K562 (cell line): ENCODE measurements at regions not wholly inside any gene's neighbourhood (a gene's known extent, or its start where the extent isn't known, plus 50 kb on each side); places are given as distances from the start of the nearest gene placed in this dataset.

Source experiments
- ATAC-seq: fragments of 200-7000 bp; cut with Tn5 transposase; 3 replicates; pipeline ENCODE4 v1.9.1; 2020; ENCODE audit warnings: moderate library complexity
- BruUV-seq: library from RNA; stranded (reverse); fragments of 400-500 nt; replicated peaks from 2 replicates; lab custom pipeline; 2021; lab: Mats Ljungman, UMichigan
- CTCF ChIA-PET: fragments of 300-600 bp; formaldehyde crosslinking; extraction: SDS; loops from one replicate; lab custom pipeline; 2021; ENCODE audit warnings: low intra/inter-chr PET ratio; lab: Yijun Ruan, JAX
- POLR2A ChIA-PET: fragments of 300-600, 350-650 bp; sonication (Branson Sonifier 250); formaldehyde crosslinking; extraction: SDS; loops from one replicate; lab custom pipeline; 2021; ENCODE audit warnings: antibody characterized with exemption, inconsistent platforms; lab: Yijun Ruan, JAX
- DNase-seq, 4 experiments: peaks; one replicate each; pipeline versions ENCODE4 v3.0.0 to v3.0.0-alpha.2; 2011 to 2018; ENCODE audit warnings: low spot score in 3 of 4, mixed read lengths in 3 of 4; ENCODE audit errors: extremely low read depth in 1 of 4
- FAIRE-seq: peaks from 2 replicates; lab custom pipeline; 2011; peaks lifted over from hg19 to GRCh38; lab: Jason Lieb, UNC
- H2AFZ ChIP-seq: 2 replicates; pipeline ENCODE4 v1.6.0; 2011; ENCODE audit warnings: low read depth, low read length, control low read depth, inconsistent platforms
- H3K27ac ChIP-seq: fragments of 200-600 bp; 3 replicates; pipeline ENCODE4 v1.8.0; 2011; ENCODE audit warnings: low read depth, mild to moderate bottlenecking, control low read depth, inconsistent platforms, low read length, moderate library complexity, mixed read lengths; ENCODE audit errors: extremely low read depth
- H3K27me3 ChIP-seq, 2 experiments: fragments of 300-600 bp in 1 of 2; 2 replicates in 1 of 2; 3 replicates in 1 of 2; pipeline versions ENCODE4 v1.6.0 to v1.8.0; 2011; ENCODE audit warnings: inconsistent platforms in 2 of 2, low read length in 2 of 2, mild to moderate bottlenecking in 1 of 2, mixed read lengths in 1 of 2, moderate library complexity in 1 of 2; ENCODE audit not compliant: control insufficient read depth in 2 of 2, insufficient read depth in 2 of 2
- H3K36me3 ChIP-seq: fragments of 300-600 bp; 3 replicates; pipeline ENCODE4 v1.8.0; 2011; ENCODE audit warnings: mild to moderate bottlenecking, low read length, inconsistent platforms; ENCODE audit not compliant: control insufficient read depth, insufficient read depth
- H3K4me1 ChIP-seq, 2 experiments: fragments of 200-600 bp in 1 of 2; replicated peaks in 1 of 2; 2 replicates in 1 of 2; 3 replicates in 1 of 2; pipeline versions ENCODE4 v1.5.1 to v1.8.0; 2011; ENCODE audit warnings: inconsistent platforms in 2 of 2, low read length in 2 of 2, mild to moderate bottlenecking in 1 of 2, mixed read lengths in 1 of 2, moderate library complexity in 1 of 2; ENCODE audit not compliant: control insufficient read depth in 2 of 2, insufficient read depth in 2 of 2
- H3K4me2 ChIP-seq: 2 replicates; pipeline ENCODE4 v1.6.1; 2011; ENCODE audit warnings: low read length, control low read depth, inconsistent platforms, mixed read lengths; ENCODE audit not compliant: insufficient read depth
- H3K4me3 ChIP-seq: fragments of 200-600 bp; sonication (generic), shearing (Covaris generic); 2 replicates; pipeline ENCODE4 v1.5.1; 2016; ENCODE audit warnings: control low read depth, inconsistent platforms
- H3K79me2 ChIP-seq: fragments of 200-600 bp; 3 replicates; pipeline ENCODE4 v1.8.0; 2011; ENCODE audit warnings: low read length, inconsistent platforms; ENCODE audit not compliant: control insufficient read depth, insufficient read depth
- H3K9ac ChIP-seq, 2 experiments: 2 replicates each; pipeline versions ENCODE4 v1.6.0 to v1.6.1; 2011; ENCODE audit warnings: low read depth in 2 of 2, low read length in 2 of 2, control low read depth in 1 of 2, inconsistent platforms in 1 of 2, mild to moderate bottlenecking in 1 of 2, mixed read lengths in 1 of 2; ENCODE audit not compliant: insufficient read depth in 1 of 2
- H3K9me1 ChIP-seq: one replicate; pipeline ENCODE4 v1.6.0; 2011; ENCODE audit warnings: inconsistent platforms, mild to moderate bottlenecking, low read length, moderate library complexity; ENCODE audit not compliant: control insufficient read depth, insufficient read depth
- H3K9me3 ChIP-seq: replicated peaks from 2 replicates; pipeline ENCODE4 v1.5.1; 2011; ENCODE audit warnings: low read depth, low read length, inconsistent platforms; ENCODE audit not compliant: control insufficient read depth, insufficient read depth
- H4K20me1 ChIP-seq: replicated peaks from 2 replicates; pipeline ENCODE4 v1.6.1; 2011; ENCODE audit warnings: low read length, inconsistent platforms, mixed read lengths; ENCODE audit not compliant: control insufficient read depth, insufficient read depth
- RAD21 ChIP-seq, 2 experiments: fragments of 250-450 bp in 1 of 2; fragments of 450-650 bp in 1 of 2; sonication (Bioruptor Pico) in 1 of 2; formaldehyde crosslinking in 1 of 2; IDR thresholded peaks in 1 of 2; conservative IDR thresholded peaks in 1 of 2; 2 replicates each; pipeline versions ENCODE4 v1.4.0 to v1.8.0; 2020 to 2022; ENCODE audit warnings: mild to moderate bottlenecking in 2 of 2, moderate library complexity in 1 of 2
- ZNF282 ChIP-seq: sonication (generic); formaldehyde crosslinking; IDR thresholded peaks from 2 replicates; pipeline ENCODE4 v1.8.1; 2023; ENCODE audit warnings: missing genetic modification reagents
- WGBS: fragments of 100-300 bp; shearing (Covaris generic); methylation state at CpG from one replicate; pipeline ENCODE4 v1.1.6; 2016; ENCODE audit warnings: low coverage, mixed read lengths; ENCODE audit not compliant: insufficient coverage; ENCODE audit errors: missing lambda C conversion rate; 5-methylcytosine and 5-hydroxymethylcytosine counted together
- in situ Hi-C: fragments of 300-500 bp; cut with MboI; formaldehyde crosslinking; loops from 4 replicates; pipeline ENCODE4 v1.15.0; 2018; ENCODE audit warnings: inconsistent platforms, mixed read lengths
- intact Hi-C: fragments of 100-400 bp; cut with micrococcal nuclease; formaldehyde crosslinking; loops from 2 replicates; pipeline ENCODE4 v1.14.2; 2022
- TF ChIP-seq, protein P1 (sequence below), 3 experiments: IDR thresholded peaks in 2 of 3; conservative IDR thresholded peaks in 1 of 3; 2 replicates each; pipeline ENCODE4 v1.5.1; 2011 to 2012; ENCODE audit warnings: low read length in 3 of 3, mild to moderate bottlenecking in 3 of 3, control low read depth in 2 of 3, improper control_type of control experiment in 1 of 3, inconsistent platforms in 1 of 3, low read depth in 1 of 3, mixed read lengths in 1 of 3, moderate library complexity in 1 of 3; ENCODE audit not compliant: insufficient read depth in 2 of 3

DNA sequence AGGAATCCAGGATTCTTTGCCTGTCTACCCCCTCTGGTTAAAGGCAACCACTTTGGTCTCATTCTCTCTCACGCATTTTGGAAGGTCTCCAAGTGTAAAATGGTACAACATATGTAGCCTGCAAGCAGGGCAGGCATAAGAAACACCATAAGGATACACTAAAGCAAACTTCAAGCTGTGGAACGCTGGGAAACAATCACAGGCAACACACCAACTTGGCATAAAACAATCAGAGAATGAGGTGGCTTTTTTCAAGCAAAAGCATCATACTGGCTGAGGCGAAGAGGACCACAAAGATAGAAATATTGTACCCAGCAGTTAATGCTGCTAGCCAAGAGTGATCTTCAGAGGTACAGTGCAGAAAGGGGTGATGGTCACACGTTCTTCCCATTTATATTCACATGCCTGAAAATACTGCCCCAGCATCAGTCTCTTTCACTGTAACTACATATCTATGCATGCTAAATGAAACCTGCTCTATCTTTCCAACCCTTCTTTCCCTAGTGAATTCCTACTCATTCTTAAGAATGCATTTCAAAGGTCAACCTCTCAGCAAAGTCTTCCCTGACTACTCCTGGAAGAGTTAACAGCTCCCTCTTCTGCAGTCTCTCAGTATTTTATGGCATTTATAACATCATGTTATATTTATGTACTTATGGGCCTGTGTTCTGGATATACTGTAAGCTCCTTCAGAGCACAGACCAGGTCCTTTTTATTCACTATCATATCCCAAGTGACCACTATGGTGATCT, 71.9 kb upstream of the GALNT5 start:
- FAIRE-seq (no peak), DNase-seq (no peak), ATAC-seq (no peak)
- CTCF ChIA-PET, result no interaction called here
- POLR2A ChIA-PET, result no interaction called here
- Histone ChIP-seq H3K9me1 (no peaks in the 10 kb centered on the region), H3K4me3 (no peak overlapping the region), H3K9me3 (no peaks in the 10 kb centered on the region), H3K9ac (no peak overlapping the region), H3K4me1 (peaks cover 3 to 20% of the 10 kb centered on the region in 2 experiments; a peak in 4 of 5 replicates), H3K79me2 (no peaks in the 10 kb centered on the region), H4K20me1 (no peaks in the 10 kb centered on the region), H3K27ac (no peak overlapping the region), H3K4me2 (no peak overlapping the region), H3K27me3 (no peaks in the 10 kb centered on the region), H3K36me3 (no peaks in the 10 kb centered on the region), H2AFZ (0 out of 2 replicates have a peak overlapping the region, but pooled peaks have one; percentile 37)
- TF ChIP-seq ZNF282 (CRISPR knock-in tag) (no peak), RAD21 (CRISPR knock-in tag; conservative IDR thresholded peaks at IDR 0.05 in 1 of 2, IDR thresholded peaks at IDR 0.05 in 1 of 2) (peak in 1 of 2 experiments; percentile 27; a peak in 1 of 4 replicates)
- TF ChIP-seq, protein P1, sequence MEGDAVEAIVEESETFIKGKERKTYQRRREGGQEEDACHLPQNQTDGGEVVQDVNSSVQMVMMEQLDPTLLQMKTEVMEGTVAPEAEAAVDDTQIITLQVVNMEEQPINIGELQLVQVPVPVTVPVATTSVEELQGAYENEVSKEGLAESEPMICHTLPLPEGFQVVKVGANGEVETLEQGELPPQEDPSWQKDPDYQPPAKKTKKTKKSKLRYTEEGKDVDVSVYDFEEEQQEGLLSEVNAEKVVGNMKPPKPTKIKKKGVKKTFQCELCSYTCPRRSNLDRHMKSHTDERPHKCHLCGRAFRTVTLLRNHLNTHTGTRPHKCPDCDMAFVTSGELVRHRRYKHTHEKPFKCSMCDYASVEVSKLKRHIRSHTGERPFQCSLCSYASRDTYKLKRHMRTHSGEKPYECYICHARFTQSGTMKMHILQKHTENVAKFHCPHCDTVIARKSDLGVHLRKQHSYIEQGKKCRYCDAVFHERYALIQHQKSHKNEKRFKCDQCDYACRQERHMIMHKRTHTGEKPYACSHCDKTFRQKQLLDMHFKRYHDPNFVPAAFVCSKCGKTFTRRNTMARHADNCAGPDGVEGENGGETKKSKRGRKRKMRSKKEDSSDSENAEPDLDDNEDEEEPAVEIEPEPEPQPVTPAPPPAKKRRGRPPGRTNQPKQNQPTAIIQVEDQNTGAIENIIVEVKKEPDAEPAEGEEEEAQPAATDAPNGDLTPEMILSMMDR (IDR thresholded peaks at IDR 0.05 in 2 of 3, conservative IDR thresholded peaks at IDR 0.05 in 1 of 3; ENCODE audit: insufficient read depth in 2 of 3, low read depth in 1 of 3, low read length in 3 of 3), result peak in 1 of 3 experiments; percentile 5; a peak in 1 of 6 replicates
- BruUV-seq, result no TSS peak
- WGBS, result 48% methylated on average over 4 of the region's 4 CpGs
- intact Hi-C loops, result no loop called here
- in situ Hi-C loops, result no loop called here
